Vagina (tissue), 2 donors: ENCODE measurements at regions not wholly inside any gene's neighbourhood (a gene's known extent, or its start where the extent isn't known, plus 50 kb on each side); places are given as distances from the start of the nearest gene placed in this dataset.

ENCODE experiments used
- DNase-seq, 2 donors: peaks; one replicate each; pipeline ENCODE4 v3.0.0-alpha.2; 2017; ENCODE audit errors: extremely low spot score in 2 of 2
- H3K27ac ChIP-seq: fragments of 200-600 bp; sonication (generic); one replicate; pipeline ENCODE4 v1.5.1; 2019
- H3K27me3 ChIP-seq: fragments of 200-600 bp; sonication (generic); one replicate; pipeline ENCODE4 v1.5.1; 2019
- H3K36me3 ChIP-seq, 2 donors: fragments of 200-600 bp; sonication (generic); one replicate each; pipeline ENCODE4 v1.5.1; 2017 to 2019
- H3K4me1 ChIP-seq: fragments of 200-600 bp; sonication (generic); one replicate; pipeline ENCODE4 v1.5.1; 2019
- H3K4me3 ChIP-seq, 2 donors: fragments of 200-600 bp; sonication (generic); 1 replicate in 1 of 2; 2 replicates in 1 of 2; pipeline ENCODE4 v1.5.1; 2016 to 2019
- H3K9me3 ChIP-seq: fragments of 200-600 bp; sonication (generic); one replicate; pipeline ENCODE4 v1.5.1; 2019
- POLR2A ChIP-seq, 2 donors: fragments of 450-650 bp; IDR thresholded peaks; one replicate each; pipeline ENCODE4 v1.6.1; 2017; ENCODE audit warnings: antibody characterized with exemption in 2 of 2, mild to moderate bottlenecking in 2 of 2, moderate library complexity in 2 of 2
- POLR2AphosphoS5 ChIP-seq, 2 donors: sonication (generic); formaldehyde crosslinking; IDR thresholded peaks; one replicate each; pipeline ENCODE4 v1.9.0; 2017; ENCODE audit warnings: antibody characterized with exemption in 2 of 2, mild to moderate bottlenecking in 2 of 2, low read depth in 1 of 2; ENCODE audit not compliant: insufficient read depth in 1 of 2
- intact Hi-C: fragments of 100-400 bp; cut with DNase I; formaldehyde crosslinking; loops from one replicate; pipeline ENCODE4 v1.15.1; 2023
- TF ChIP-seq, protein P1 (sequence below), 3 experiments: fragments of 450-650 bp in 2 of 3; fragments of 200-600 bp in 1 of 3; sonication (generic) in 1 of 3; IDR thresholded peaks; one replicate each; pipeline ENCODE4 v1.5.1; 2017 to 2019; ENCODE audit warnings: antibody characterized with exemption in 3 of 3, mild to moderate bottlenecking in 2 of 3, moderate library complexity in 2 of 3

GRCh38 chr12:28140404-28140803 is 49.9 kb upstream of the CCDC91 start:
- no peak for DNase-seq
- Histone ChIP-seq H3K9me3 (no peaks in the 10 kb centered on the region), H3K27ac (no peak overlapping the region), H3K4me3 (no peak overlapping the region), H3K27me3 (no peaks in the 10 kb centered on the region), H3K36me3 (no peaks in the 10 kb centered on the region), H3K4me1 (no peaks in the 10 kb centered on the region)
- intact Hi-C loops, result no loop called here
- TF ChIP-seq, protein P1, sequence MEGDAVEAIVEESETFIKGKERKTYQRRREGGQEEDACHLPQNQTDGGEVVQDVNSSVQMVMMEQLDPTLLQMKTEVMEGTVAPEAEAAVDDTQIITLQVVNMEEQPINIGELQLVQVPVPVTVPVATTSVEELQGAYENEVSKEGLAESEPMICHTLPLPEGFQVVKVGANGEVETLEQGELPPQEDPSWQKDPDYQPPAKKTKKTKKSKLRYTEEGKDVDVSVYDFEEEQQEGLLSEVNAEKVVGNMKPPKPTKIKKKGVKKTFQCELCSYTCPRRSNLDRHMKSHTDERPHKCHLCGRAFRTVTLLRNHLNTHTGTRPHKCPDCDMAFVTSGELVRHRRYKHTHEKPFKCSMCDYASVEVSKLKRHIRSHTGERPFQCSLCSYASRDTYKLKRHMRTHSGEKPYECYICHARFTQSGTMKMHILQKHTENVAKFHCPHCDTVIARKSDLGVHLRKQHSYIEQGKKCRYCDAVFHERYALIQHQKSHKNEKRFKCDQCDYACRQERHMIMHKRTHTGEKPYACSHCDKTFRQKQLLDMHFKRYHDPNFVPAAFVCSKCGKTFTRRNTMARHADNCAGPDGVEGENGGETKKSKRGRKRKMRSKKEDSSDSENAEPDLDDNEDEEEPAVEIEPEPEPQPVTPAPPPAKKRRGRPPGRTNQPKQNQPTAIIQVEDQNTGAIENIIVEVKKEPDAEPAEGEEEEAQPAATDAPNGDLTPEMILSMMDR (IDR thresholded peaks at IDR 0.05), result no peak
- no peak for TF ChIP-seq POLR2A (IDR thresholded peaks at IDR 0.05)
- no peak for TF ChIP-seq POLR2AphosphoS5 (IDR thresholded peaks at IDR 0.05; ENCODE audit: insufficient read depth in 1 of 2, low read depth in 1 of 2)
